NCI-H446 (cell line): ENCODE measurements at regions not wholly inside any gene's neighbourhood (a gene's known extent, or its start where the extent isn't known, plus 50 kb on each side); places are given as distances from the start of the nearest gene placed in this dataset.
"Not testable (repeated sequence)": the region's sequence is repeated elsewhere in the genome, so short reads cannot be mapped to it uniquely, and the experiment has no call there.

Experiments used
- DNase-seq, 2 experiments: peaks; one replicate each; lab custom pipeline; 2025; lab: John Stamatoyannopoulos, UW

DNA sequence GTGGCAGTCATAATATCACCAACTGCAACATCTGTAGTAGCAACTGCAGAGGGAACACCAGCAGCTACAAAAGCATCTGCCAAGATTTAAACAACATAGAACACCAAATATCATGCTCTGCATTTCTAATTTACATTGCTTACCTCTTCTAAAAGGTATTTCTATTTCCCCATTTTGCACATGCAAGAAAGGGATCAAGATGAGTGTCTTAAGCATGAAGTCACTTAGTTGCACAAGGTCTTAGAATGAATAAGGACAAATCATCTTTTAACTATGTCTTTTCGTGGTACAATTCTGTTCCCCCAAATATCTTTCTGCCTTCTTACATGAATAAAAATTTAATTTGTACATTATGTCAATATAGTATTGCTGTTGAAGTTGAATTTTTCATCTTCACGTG lies 1746.4 kb downstream of the EFNA5 start:
- no peak for DNase-seq

DNA sequence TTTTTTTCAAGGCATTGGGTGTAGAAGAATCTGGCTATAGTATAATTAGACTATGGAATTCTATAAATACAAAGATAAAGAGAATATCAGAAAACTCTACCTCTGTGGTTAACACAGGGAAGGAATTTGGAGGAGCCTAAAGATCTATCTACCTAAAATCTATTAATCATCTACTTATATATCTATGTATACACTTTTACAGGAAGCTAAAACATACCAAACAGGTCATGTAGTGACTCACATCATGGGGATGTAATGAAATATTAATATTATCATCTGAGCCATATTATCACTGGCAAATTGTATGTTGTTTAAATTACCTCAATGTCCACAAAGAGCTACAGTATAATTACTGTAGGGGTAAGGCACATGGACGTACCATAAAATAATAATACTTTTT lies 1748.2 kb downstream of the EFNA5 start:
- DNase-seq = no peak

DNA sequence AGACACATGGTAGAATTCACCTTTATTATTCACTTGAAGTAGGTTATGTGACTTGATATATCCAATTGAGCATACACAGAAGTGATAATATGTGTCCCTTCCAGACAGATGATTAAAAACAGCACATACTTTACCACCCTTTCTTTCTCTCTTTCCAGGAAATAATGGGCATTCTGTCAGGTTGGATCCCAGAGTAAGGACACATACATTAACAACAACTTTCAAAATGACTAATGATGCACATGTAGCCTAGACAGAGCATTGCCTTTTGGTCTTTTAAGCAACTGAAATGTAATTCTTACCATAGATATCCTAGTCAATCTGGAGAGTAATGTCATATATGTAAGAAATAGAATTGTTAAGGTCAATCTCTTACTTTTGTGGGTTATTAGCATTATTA lies 1748.7 kb downstream of the EFNA5 start:
- DNase-seq = no peak

DNA sequence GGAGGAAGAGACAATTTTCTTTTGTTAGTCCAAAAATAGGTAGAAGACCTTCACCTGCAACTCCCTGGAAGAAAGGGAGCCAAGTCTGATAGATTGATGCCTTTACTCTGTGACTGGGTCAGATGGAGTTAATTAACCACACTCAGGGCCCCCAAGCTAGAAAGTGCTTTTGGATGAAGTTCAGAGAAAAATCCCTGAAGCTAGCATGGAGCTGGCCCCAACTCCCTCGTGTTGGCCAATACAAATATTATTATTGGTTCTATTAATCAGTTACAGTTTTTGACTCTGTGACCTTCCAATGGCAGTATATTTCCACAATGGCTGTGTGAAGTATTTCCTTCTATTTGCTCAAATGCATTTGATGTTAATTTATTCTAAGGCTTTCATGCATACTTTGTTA lies 1753.5 kb downstream of the EFNA5 start:
- peak in 1 of 2 experiments; percentile 46 for DNase-seq

DNA sequence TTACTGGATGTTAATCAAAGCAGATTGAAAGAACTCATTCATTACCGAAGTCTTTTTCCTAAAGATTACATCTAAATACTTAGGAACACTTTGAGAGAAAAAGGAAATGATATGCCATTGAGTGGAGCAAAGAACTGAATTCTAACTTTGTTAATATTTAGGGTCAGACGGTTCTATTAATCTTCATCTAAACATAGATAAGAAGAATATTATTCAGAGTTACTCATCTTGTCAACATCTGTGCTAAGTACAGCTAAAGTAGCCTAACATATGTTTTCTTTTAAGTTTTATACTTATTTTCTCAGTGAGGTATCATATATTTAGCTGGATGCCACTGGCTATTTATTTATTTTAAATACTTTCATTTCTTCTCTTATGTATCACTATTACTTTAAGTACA lies 1763.7 kb downstream of the EFNA5 start:
- DNase-seq = no peak

DNA sequence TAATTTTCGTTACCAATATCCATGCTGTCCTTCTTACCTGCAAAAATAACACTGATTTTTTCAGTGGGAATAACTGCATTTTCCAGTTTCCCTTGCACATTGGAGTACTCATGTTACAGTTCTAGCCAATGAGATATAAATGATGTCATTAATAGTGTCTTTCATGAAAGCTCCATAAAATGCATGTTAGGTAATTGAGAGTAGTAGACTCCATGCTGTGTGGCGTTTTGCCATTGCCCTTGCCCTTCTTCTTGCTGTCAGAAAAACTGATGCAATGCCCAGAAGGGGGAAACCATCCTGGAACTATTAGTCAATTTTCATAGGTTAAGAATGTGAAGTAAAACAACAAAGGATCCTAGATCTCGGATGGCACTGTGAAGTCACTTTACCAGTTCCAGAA lies 1765.3 kb downstream of the EFNA5 start:
- DNase-seq = peak; percentile 5 to 39

DNA sequence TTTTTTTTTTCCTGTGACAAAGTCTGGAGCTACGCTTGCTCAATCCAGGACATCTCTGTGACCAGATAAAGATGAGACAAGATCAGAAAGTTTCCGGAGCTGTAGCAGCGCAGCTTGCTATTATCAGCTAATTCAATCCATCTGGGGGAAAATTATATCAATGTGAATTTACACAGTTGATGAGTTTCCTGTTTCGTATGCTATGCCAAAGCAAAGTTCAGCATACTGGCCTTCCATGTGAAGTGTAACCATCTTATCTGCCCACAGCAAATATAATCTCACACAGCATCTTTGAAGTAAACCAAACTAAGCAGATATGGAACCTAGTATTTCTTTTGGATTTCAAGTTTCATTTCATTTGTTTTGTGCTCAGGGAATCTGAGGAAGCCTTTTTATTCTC lies 1767.7 kb downstream of the EFNA5 start:
- DNase-seq = no peak

DNA sequence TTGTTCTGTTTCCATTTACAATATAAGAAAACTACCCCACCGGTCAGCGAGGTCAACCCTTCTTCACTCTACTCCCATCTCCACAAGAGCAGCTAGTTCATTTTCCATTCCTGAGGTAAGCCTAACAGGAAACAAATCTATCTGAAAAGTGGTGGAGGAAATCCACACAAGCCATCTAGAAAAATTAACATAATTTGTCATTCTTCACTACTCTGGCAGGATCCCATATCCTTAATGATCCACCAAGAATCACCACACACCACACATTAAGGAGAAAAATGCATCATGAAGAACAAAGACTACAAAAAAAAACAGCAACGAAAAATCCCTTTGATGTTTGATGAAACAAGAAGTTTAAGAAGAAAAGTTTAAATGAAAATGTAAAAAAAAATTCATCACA lies 1771.0 kb downstream of the EFNA5 start:
- DNase-seq = no peak

DNA sequence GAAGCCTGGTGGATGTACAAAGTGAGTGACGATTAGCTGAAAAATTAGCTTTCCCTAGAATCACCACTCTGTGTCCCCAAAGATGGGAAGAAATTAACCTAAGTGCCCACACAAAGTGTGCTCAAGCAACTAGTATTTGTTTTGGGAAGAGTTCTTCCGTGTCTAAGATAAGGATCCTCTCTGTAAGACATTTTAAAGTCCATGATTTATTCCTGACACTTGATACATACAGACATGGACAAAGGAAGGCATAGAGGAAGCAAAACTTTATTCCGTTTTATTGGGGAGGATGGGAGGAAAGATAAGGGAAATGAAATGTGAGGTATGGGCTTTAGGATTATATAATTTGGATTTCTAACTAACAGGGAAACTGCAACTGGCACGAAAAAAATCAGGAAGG lies 1772.6 kb downstream of the EFNA5 start:
- DNase-seq = no peak

DNA sequence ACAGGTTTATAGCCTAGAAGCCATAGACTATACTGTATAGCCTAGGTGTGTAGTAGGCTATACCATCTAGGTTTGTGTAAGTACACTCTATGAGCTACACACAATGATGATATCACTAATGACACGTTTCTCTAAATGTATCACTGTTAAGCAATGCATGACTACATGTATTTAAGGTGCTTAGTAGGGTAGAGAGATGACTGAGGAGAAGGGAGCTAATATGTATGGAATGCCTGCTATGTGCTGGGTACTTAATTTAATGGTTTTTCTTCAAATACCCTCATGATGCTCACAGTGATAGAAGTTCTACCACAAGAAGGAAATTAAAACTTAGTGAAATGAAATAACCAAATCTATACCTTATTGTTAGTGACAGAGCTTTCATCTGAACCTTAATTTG lies 1785.5 kb downstream of the EFNA5 start:
- no peak for DNase-seq

DNA sequence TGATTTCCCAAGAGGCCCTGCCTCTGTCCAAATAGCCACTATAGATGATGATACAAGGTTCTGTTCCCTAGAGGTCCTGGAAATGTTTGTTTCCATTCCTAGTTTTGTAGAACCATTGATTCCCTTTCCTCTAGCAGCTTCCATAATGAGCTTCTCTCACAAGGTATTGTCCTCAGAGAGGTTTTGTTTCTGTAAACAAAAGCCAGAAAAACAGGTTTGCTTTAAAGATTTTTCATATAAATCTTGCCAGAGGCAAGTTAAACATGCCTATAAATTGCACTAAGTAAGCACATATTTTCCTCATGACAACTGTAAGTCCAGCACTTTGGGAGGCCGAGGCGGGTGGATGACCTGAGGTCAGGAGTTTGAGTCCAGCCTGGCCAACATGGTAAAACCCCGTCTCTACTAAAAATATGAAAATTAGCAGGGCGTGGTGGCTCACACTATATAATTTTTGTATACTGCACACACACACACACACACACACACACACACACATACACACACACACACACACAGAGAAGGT lies 1787.7 kb downstream of the EFNA5 start:
- no peak for DNase-seq

DNA sequence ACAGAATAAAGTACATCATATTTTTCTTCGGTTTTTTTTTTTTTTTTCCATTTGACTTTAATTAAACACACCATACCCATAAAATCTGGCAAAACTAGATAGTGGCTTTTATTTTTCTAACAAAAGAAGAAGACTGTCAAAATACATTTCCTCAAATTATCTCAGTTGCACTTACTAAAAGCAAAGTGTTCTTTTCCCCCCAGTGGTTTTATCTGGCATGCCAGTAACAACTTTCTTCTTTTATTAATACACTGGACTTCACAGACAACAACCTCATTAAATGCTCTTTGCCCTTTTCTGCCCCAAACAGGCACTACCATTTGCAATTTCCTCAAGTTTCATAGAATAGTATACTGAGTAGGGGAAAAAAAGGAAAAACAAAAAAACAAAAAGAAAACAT lies 1792.3 kb downstream of the EFNA5 start:
- DNase-seq = no peak

DNA sequence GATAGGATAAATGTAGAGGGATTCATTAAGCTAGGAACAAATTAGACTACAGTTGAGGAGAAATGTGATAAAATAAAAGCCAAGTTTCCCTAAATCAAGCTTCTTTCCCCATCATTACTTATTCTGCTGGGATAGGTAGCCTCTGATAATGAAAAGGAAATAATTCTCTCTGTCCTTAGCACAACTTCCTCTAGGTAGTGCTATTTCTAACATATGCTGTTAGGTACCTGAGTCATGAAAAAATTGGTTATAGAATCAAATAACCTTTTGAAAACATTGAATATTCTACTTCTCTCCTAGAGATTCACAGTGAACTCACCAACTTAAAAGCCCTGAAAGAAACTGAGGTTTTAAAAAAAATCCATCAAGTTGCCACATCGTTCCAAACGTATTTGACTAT lies 1793.1 kb downstream of the EFNA5 start:
- no peak for DNase-seq

DNA sequence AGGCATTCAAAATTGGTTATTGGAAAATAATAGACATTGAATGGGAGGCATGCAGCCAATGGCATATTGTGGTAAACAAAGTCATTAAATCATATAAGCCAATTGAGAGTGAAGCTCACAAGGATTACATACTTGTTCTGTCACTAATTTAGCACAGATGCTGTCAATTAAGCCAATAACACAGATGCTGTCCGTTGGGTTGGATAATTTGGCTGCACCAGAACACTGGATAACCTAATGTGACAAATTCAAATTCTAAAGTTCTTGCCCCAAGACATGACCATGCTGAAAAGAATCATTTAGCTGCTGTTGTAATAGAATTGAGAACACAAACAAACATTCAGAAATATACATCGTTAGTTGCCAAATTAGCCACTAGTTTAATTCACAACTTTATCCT lies 1796.4 kb downstream of the EFNA5 start:
- DNase-seq = no peak

DNA sequence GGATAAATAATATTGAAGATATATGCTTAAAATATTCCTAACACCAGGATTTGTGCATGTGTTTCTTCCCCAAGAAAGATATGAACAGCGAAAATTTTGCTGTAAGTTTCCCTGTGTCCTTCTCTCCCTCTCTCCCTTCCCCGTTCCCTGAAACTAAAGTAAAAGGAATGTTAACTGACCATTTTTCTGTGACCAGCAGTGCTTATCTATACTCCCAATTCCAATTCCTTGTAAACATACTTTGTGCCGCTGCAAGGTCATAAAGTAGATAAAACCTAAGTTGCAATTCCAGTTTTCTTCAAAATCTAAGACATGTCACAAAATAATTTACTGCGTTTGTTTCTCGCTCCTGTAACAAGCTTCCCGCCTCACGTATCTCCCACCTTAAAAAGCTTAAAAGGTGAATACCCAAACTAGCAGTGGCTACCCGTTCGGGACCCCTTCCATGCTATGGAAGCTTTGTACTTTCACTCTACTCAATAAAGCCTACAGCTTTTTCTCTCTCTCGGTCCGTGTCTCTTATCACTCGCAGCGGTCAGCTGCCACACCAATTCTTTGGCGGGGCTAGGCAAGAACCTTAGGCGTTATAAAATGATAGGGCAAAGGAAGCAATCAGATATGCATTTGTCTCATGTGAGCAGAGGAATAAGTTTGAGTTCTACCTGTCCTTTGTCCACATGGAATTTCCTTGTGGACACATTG lies 1798.0 kb downstream of the EFNA5 start:
- DNase-seq = no peak

DNA sequence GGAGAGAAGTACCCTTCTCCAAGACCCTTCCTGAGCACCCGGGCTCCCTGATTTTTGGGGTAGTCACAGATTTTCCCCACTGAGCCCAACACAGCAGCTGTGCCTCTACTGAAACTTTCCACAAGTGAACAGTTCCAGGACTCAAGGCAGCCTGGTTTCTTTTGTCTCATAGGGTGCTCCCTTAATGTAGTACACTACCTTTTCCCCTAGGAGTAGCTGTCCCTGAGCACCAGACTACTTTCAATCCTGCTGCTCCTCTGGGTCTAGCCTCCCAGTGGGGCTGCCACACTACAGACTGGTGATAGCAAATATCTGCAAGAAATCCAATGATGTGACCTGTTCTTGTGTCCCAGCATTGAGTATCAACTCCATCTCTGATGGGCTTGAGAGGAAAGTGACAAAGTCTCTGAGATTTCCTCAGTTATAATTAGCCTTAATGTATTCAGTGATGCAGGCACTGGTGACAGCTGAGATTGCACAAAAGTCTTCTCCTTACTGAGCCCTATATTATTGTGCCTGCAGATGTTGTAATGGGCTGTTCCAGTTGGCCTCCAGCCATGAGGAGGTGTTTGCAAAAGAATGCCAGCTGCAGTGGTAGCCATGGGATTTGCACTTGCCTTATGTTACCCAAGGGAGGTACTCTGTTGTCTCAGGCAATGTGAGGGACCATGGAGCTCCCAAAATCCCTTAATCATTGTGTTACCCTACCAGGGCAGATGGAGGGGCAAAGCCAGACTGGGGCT lies 1802.5 kb downstream of the EFNA5 start:
- DNase-seq = no peak

DNA sequence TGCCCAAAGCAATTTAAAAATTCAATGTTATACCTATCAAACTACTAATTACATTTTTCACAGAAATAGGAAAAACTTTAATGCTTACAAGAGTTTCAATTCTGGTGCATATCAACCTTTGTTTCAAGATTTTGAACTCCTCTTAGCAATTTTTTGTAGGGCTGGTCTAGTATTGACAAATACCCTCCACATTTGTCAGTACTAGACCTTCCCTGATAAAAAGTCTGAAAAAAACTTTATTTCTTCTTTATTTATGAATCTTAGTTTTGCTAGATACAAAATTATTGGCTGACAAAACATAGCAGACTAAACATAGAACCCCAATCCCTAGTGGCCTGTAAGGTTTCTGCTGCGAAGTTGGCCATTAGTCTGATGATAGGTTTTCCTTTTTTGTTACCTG lies 1804.9 kb downstream of the EFNA5 start:
- no peak for DNase-seq

DNA sequence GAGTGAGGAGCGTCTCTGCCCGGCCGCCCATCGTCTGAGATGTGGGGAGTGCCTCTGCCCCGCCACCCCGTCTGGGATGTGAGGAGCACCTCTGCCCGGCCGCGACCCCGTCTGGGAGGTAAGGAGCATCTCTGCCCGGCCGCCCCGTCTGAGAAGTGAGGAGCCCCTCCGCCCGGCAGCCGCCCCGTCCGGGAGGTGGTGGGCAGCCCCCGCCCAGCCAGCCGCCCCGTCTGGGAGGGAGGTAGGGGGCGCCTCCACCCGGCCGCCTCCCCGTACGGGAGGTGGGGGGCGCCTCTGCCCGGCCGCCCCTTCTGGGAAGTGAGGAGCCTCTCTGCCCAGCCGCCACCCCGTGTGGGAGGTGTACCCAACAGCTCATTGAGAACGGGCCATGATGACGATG lies 1811.4 kb downstream of the EFNA5 start:
- not testable (repeated sequence) for DNase-seq

DNA sequence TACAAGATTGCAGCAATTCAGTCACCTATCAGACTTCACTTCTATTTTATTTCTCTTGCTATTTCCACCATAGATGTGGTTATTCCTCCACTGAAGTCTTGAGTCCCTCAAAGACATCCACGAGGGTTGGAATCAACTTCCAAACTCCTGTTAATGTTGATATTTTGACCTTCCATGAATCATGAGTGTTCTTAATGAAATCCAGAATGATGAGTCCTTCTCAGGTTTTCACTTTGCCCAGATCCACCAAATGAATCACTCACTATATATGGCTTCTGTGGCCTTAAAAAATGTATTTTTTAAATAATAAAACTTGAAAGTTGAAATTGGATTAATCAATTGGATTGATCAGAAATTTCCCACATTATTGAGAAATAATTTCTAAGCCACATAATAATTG lies 1821.0 kb downstream of the EFNA5 start:
- DNase-seq = no peak

DNA sequence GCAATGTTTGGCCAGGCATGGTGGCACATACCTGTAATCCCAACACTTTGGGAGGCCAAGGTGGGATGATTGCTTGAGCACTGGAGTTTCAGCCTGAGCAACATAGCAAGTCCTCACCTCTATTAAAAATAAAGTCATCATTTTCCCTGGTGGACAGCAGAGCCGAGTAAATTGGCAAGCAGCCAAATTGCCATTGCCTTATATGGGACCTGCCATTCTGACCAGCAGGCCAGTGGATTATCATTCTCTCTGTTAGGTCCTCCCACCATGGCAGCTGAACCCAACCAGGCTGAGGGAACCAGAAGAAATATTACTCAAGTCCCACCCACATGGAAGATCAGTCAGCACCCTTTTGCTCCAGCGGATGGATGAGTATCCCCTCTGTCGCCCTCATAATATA lies 1829.9 kb downstream of the EFNA5 start:
- no peak for DNase-seq

DNA sequence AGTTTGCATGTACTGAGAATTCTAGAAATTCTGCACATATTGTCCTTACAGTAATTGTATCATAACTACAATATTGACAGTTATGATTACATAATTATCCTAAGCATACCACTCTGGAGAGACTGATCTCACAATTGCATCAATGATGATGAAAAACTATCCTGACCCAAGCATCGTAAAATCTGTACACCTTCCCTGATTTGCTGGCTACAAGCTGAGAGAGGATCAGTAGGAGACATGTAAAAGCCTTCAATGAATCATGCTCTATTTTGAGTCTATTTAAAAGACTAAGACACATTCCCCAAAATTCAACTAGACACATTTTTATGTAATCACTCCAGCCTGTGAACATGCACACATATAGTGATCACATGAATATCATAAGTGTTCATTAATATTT lies 1833.8 kb downstream of the EFNA5 start:
- no peak for DNase-seq

DNA sequence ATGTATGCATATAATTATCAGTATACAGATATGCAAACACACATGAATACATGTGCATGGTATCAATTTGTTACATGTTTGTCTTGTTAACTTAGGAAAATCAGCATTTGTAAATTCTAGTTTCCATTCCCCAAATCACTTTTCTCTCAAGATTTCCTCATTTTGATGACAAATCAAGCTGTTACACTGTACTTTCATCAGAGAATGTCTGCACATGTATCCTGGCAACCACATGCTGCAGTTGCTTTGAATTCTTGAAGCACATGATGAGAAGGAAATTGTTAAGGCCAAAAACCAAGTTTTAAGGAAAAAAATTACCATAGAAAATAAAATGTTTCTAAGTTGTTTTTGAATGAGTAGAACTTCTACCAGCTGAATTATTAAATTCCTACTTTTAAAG lies 1834.5 kb downstream of the EFNA5 start:
- DNase-seq = no peak

DNA sequence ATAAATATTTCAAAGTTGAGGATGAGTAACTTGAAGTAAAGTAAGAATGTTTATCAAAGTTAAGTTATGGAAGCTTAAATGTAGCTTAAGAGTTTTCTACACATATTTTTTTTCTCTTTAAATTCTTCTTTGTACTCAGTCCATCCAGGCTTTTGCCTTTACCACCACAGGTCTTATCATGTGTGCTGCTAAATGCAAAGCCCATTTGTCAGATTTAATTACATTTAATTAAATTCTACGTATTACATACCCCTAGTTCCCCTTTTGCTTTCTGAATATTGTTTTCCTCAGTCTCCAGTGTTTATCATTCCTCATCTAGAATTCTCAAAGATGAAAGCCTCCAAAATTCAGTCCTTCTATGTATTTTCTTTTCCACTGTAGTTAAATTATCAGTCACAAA lies 1841.9 kb downstream of the EFNA5 start:
- no peak for DNase-seq

DNA sequence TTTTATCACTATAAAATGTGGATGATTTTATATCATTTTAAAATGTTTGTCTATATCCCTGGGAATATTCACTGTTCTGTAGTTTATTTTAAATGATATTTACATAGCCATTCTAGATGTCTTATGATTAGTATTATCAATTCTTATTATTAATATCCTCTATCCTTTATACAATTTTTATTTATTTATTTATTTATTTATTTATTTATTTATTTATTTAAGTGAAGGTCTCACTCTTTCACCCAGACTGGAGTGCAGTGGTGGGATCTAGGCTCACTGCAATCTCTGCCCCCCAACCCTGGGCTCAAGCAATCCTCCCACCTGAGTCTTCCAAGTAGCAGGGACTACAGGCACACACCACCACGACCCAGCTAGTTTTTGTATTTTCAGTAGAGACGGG lies 1848.9 kb downstream of the EFNA5 start:
- DNase-seq = no peak
